ENCODE measurements at regions not wholly inside any gene's neighbourhood (a gene's known extent, or its start where the extent isn't known, plus 50 kb on each side); places are given as distances from the start of the nearest gene placed in this dataset.

GRCh38 chr5:173468821-173469251 lies 140.6 kb upstream of the STC2 start:
- H3K27ac ChIP-seq (ENCODE audit: extremely low read depth, low read depth, low read length) = no peak overlapping the region
- ChIA-PET POLR2A (no interaction called here), CTCF (no interaction called here)
- no peak overlapping the region for H3K4me3 ChIP-seq (ENCODE audit: low read depth, low read length)
- no peaks in the 10 kb centered on the region for H3K9me3 ChIP-seq (ENCODE audit: control insufficient read depth, insufficient read depth, low read depth, low read length)
- H3K36me3 ChIP-seq (ENCODE audit: control insufficient read depth in 2 of 2, insufficient read depth in 1 of 2, low read length in 2 of 2) = no peaks in the 10 kb centered on the region
- TF ChIP-seq RBAK (tag by site-specific recombination; IDR thresholded peaks at IDR 0.05) (no peak), GLIS1 (tag by site-specific recombination; IDR thresholded peaks at IDR 0.05) (no peak), HOXD13 (CRISPR knock-in tag; IDR thresholded peaks at IDR 0.05; ENCODE audit: borderline replicate concordance) (no peak), ZNF239 (tag by site-specific recombination; IDR thresholded peaks at IDR 0.05) (no peak), ZNF114 (tag by site-specific recombination; IDR thresholded peaks at IDR 0.05) (no peak), ZNF600 (tag by site-specific recombination; IDR thresholded peaks at IDR 0.05) (no peak)
- H3K4me1 ChIP-seq (ENCODE audit: control insufficient read depth, insufficient read depth, low read length) = no peaks in the 10 kb centered on the region

GRCh38 chr5:173466227-173466626 lies 138.0 kb upstream of the STC2 start:
- Histone ChIP-seq H3K36me3 (ENCODE audit: control insufficient read depth in 2 of 2, insufficient read depth in 1 of 2, low read length in 2 of 2) (no peaks in the 10 kb centered on the region), H3K4me1 (ENCODE audit: control insufficient read depth, insufficient read depth, low read length) (no peaks in the 10 kb centered on the region), H3K4me3 (ENCODE audit: low read depth, low read length) (no peak overlapping the region), H3K27ac (ENCODE audit: extremely low read depth, low read depth, low read length) (no peak overlapping the region), H3K9me3 (ENCODE audit: control insufficient read depth, insufficient read depth, low read depth, low read length) (no peaks in the 10 kb centered on the region)
- no peak for TF ChIP-seq ZNF175 (tag by site-specific recombination; IDR thresholded peaks at IDR 0.05)
- no peak for TF ChIP-seq ZNF404 (tag by site-specific recombination; IDR thresholded peaks at IDR 0.05)
- no peak for TF ChIP-seq ZNF148 (tag by site-specific recombination; IDR thresholded peaks at IDR 0.05; ENCODE audit: borderline replicate concordance)
- TF ChIP-seq ZNF391 (tag by site-specific recombination; IDR thresholded peaks at IDR 0.05; ENCODE audit: borderline replicate concordance, low read depth) = no peak
- TF ChIP-seq TSHZ1 (tag by site-specific recombination; IDR thresholded peaks at IDR 0.05; ENCODE audit: borderline replicate concordance) = no peak
- no peak for TF ChIP-seq ZNF37A (tag by site-specific recombination; IDR thresholded peaks at IDR 0.05)
- TF ChIP-seq ZNF585B (tag by site-specific recombination; IDR thresholded peaks at IDR 0.05) = no peak
- no peak for TF ChIP-seq ZNF19 (tag by site-specific recombination; IDR thresholded peaks at IDR 0.05; ENCODE audit: low read depth)
- TF ChIP-seq ZNF26 (tag by site-specific recombination; IDR thresholded peaks at IDR 0.05) = no peak
- TF ChIP-seq ZNF121 (tag by site-specific recombination; IDR thresholded peaks at IDR 0.05) = no peak
- no peak for TF ChIP-seq OVOL3 (tag by site-specific recombination; IDR thresholded peaks at IDR 0.05)
- no peak for TF ChIP-seq INSM2 (tag by site-specific recombination; IDR thresholded peaks at IDR 0.05)
- no peak for TF ChIP-seq ZNF292 (tag by site-specific recombination; IDR thresholded peaks at IDR 0.05; ENCODE audit: borderline replicate concordance, low read depth)
- no peak for TF ChIP-seq SETDB1 (IDR thresholded peaks at IDR 0.05; ENCODE audit: insufficient read length, low read length)
- TF ChIP-seq ZNF366 (tag by site-specific recombination; conservative IDR thresholded peaks at IDR 0.05) = no peak
- ChIA-PET POLR2A (no interaction called here), CTCF (no interaction called here)
